GM19193 (cell line): ENCODE measurements at regions not wholly inside any gene's neighbourhood (a gene's known extent, or its start where the extent isn't known, plus 50 kb on each side); places are given as distances from the start of the nearest gene placed in this dataset.
A peak's percentile ranks its signal among the peaks of the same experiment; 100 is the strongest.

Experiments
- POLR2A ChIP-seq: IDR thresholded peaks from 4 replicates; pipeline ENCODE4 v1.6.1; 2011; ENCODE audit not compliant: insufficient read depth, insufficient read length; ENCODE audit errors: extremely low read depth

DNA sequence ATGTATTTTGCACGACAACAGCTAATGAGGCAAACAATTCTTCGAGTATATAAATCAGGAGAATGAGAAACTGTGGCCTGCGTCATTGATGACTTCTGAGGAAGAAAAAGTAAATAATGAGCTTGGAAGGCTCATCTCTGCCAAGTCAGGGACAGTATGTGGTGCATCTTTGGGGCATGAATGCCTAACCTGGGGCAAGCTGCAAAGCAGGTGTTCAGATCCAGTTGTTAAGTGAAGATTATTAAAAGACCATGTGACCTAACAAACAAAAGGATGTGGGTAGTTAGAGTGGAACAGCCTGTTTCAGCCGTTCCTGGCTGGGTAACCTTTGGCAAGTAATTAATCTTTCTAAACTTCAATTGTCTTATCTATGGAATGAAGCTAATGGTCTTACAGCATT, 93.0 kb downstream of the LYZL2 start:
- TF ChIP-seq POLR2A, result no peak

DNA sequence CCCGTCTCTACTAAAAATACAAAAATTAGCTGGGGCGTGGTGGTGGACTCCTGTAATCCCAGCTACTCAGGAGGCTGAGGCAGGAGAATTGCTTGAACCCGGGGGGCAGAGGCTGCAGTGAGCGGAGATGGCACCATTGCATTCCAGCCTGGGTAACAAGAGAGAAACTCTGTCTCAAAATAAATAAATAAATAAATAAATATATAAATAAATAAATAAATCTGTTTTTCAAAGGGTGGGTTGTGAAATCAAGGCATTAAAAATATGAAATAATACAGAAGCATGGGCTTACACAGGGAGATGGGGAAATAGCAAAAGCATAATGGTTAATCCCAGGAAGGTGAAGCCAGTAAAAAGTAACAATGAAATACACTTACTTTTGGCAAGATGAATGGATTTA, 93.9 kb downstream of the LYZL2 start:
- TF ChIP-seq POLR2A, result no peak

DNA sequence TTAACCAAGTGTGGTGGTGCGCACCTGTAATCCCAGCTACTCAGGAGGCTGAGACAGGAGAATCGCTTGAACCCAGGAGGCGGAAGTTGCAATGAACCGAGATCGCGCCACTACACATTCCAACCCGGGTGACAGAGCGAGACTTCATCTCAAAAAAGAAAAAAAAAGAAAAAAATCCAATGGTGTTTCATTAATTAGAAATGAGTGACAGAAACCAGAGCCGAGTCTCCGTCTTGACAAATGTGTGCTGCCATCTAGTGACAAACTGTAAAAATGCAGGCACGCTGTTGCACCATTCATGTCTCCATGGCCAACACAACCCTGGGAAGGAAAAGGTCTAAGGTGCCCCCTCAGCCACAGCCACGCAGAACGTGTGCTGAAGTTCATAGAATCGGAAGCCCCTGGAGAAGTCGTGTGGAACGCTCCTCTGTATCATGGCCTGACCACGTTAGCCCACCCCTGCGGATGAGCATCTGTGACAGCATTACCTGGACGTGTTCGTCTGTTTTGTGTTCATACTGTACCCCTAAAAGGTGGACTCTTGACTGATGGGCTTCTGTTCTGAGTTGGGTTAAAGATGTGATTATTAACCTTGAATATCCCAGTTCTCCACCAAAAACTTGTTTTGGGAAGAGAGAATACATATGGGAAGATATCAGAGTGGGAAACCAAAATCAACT, 94.9 kb downstream of the LYZL2 start:
- TF ChIP-seq POLR2A, result no peak

DNA sequence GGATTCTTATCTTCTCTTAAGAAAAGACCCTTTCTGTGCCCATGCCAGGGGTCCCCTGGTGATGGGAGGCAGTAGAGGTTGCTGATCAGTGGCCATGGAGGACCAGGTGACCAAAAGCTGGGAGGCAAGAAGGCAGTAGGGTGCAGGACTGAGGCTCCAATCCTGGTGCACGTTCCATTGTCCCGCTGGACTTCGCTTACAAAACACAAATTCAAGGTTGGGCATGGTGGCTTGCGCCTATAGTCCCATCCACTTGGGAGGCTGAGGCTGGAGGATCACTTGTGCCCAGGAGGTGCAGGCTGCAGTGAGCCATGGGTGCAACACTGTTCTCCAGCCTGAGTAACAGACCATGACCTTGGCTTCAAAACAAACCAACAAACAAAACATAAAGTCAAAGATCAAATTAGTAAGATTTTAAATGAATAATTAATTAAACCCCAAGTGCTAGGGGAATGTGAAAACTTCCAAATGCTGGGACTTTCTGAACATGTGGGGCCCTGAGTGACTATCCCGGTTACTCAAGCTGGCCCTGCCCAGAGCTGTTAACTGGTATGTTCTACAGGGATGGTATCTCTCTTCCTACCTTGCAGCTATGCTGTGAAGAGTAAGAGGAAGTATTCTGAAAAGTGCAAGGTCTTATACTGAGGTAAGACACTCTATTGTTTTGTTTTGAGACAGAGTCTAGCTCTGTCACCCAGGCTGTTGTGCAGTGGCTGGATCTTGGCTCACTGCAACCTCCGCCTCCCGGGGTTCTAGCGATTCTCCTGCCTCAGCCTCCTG, 97.6 kb downstream of the LYZL2 start:
- no peak for TF ChIP-seq POLR2A

DNA sequence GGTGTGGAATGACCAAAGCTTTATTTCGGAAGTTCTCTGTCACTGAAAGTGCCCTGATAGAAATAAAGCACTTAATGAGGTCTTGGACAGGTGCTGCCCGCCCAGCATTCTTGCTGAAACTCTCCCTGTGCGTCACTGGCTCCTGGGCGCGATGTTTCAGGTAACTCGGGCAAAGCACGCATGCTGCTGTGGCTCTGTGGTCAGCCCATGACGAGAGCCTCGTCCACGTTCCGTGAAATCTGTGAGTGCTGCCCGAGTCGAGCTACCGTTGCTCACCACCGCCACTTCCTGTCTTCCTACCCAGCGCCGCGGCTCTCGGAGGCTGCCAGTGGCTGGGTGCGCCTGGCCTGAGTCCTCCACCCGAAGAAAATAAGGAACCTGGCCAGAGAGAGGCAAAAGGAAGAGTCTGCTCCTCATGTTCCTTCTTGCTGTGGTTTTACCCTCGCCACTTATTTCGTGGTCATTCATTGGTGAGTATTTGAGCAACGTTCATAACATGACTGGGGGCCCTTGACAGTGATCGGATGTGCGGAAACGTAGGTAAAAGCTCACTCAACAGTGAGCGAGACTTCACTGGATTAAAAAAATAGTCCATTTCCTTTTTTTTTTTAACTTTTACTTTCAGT, 95.5 kb downstream of the MAP3K8 start:
- peak; percentile 69 for TF ChIP-seq POLR2A

DNA sequence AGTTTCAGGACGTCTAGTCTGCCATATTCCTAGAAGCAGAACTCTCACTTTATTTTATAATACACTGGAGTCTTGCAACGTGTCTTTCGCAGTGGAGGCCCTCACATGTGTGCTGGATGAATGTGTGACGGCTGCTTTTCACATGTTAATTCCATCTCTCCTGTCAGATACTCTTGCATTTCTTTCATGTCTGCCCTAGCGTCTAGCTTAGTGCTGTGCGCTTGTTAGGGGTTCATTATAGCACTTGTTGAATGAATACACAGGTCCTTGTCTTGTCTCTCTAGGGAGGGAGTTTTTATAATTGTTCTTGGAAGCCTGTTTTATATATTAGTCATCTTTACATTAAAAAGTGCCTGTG, 94.4 kb downstream of the MAP3K8 start:
- no peak for TF ChIP-seq POLR2A

DNA sequence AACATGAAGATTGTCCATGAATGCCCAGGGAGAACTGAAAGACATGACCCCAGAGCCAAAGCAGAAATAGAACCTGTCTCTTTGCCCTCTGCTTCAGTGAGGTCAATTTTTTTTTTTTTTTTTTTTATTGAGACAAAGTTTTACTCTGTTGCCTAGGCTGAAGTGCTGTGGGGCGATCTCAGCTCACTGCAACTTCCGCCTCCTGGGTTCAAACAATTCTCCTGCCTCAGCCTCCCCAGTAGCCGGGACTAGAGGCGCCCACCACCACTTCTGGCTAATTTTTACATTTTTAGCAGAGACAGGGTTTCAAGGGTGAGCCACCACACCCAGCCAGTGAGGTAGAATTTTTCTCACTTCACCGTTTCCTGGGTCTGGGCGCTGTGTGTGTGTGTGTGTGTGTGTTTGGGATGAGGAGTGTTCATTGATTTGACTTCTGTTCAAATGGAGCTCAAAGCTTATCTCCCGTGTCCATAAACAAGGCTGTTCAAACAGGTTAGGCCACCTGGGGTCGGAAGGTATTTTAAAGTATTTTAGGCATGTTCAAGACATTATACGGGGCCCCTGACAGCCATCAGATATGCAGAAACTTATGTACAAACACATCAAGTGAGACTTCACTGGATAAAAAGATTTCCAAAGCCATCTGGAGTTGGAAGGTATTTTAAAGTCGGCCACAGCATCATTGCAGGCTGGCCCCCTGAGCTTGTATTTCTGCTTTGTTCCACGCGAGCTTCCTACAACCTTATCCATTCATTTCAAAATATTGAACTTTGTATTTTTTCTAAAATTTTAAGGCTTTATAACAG, 93.8 kb downstream of the MAP3K8 start:
- TF ChIP-seq POLR2A, result no peak

DNA sequence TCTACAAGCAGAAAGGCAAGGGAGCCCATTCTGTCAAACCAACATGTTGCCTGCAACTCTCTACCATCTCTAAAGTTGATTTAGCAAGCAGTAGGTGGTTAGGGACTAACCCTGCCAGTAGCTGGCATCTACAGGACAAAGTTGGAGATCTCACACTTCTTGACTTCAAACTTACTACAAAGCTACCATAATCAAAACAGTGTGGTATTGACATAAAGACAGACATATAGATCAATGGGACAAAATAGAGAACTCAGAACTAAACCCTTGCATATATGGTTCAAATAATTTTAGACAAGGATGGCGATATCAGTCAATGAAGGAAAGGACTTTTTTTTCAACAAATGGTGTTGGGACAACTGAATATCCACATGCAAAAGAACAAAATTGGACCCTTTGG, 84.9 kb downstream of the MAP3K8 start:
- no peak for TF ChIP-seq POLR2A
